Left ventricle myocardium inferior (tissue), 1 donor: ENCODE measurements at regions not wholly inside any gene's neighbourhood (a gene's known extent, or its start where the extent isn't known, plus 50 kb on each side); places are given as distances from the start of the nearest gene placed in this dataset.

Experiments
- DNase-seq: peaks from one replicate; pipeline ENCODE4 v3.0.0-alpha.2; 2020
- H3K27ac ChIP-seq: fragments of 200-600 bp; replicated peaks from 2 replicates; pipeline ENCODE4 v1.8.0; 2021
- H3K27me3 ChIP-seq: fragments of 200-600 bp; 2 replicates; pipeline ENCODE4 v1.8.0; 2021; ENCODE audit warnings: low read depth
- H3K36me3 ChIP-seq: fragments of 200-600 bp; 2 replicates; pipeline ENCODE4 v1.8.0; 2021
- H3K4me1 ChIP-seq: fragments of 200-600 bp; 2 replicates; pipeline ENCODE4 v1.8.0; 2021
- H3K4me3 ChIP-seq: fragments of 200-600 bp; 2 replicates; pipeline ENCODE4 v1.8.0; 2021; ENCODE audit warnings: mild to moderate bottlenecking, moderate library complexity
- H3K9me3 ChIP-seq: fragments of 200-600 bp; replicated peaks from 2 replicates; pipeline ENCODE4 v1.8.0; 2021
- intact Hi-C: fragments of 100-400 bp; cut with micrococcal nuclease; formaldehyde crosslinking; loops from one replicate; pipeline ENCODE4 v1.11.0; 2022
- TF ChIP-seq, protein P1 (sequence below): fragments of 200-600 bp; IDR thresholded peaks from 2 replicates; pipeline ENCODE4 v1.8.0; 2021; ENCODE audit warnings: antibody characterized with exemption, mild to moderate bottlenecking, borderline replicate concordance
- donor health status: DM: no; HTN: yes; CAD: no; lungs with severe emphysema.

- no peaks in the 10 kb centered on the region for H3K36me3 ChIP-seq
- H3K9me3 ChIP-seq: no peaks in the 10 kb centered on the region
- peak overlapping the region; percentile 85 for H3K27ac ChIP-seq
- no peak for DNase-seq
- H3K4me3 ChIP-seq: no peak overlapping the region
- TF ChIP-seq, protein P1, sequence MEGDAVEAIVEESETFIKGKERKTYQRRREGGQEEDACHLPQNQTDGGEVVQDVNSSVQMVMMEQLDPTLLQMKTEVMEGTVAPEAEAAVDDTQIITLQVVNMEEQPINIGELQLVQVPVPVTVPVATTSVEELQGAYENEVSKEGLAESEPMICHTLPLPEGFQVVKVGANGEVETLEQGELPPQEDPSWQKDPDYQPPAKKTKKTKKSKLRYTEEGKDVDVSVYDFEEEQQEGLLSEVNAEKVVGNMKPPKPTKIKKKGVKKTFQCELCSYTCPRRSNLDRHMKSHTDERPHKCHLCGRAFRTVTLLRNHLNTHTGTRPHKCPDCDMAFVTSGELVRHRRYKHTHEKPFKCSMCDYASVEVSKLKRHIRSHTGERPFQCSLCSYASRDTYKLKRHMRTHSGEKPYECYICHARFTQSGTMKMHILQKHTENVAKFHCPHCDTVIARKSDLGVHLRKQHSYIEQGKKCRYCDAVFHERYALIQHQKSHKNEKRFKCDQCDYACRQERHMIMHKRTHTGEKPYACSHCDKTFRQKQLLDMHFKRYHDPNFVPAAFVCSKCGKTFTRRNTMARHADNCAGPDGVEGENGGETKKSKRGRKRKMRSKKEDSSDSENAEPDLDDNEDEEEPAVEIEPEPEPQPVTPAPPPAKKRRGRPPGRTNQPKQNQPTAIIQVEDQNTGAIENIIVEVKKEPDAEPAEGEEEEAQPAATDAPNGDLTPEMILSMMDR: no peak
- H3K4me1 ChIP-seq: peaks cover 8% of the 10 kb centered on the region
- intact Hi-C loops: no loop called here
- H3K27me3 ChIP-seq: peaks cover 63% of the 10 kb centered on the region
Measured at GRCh38 chr16:86682219-86682904, 104.0 kb downstream of the FOXL1 start.

DNA sequence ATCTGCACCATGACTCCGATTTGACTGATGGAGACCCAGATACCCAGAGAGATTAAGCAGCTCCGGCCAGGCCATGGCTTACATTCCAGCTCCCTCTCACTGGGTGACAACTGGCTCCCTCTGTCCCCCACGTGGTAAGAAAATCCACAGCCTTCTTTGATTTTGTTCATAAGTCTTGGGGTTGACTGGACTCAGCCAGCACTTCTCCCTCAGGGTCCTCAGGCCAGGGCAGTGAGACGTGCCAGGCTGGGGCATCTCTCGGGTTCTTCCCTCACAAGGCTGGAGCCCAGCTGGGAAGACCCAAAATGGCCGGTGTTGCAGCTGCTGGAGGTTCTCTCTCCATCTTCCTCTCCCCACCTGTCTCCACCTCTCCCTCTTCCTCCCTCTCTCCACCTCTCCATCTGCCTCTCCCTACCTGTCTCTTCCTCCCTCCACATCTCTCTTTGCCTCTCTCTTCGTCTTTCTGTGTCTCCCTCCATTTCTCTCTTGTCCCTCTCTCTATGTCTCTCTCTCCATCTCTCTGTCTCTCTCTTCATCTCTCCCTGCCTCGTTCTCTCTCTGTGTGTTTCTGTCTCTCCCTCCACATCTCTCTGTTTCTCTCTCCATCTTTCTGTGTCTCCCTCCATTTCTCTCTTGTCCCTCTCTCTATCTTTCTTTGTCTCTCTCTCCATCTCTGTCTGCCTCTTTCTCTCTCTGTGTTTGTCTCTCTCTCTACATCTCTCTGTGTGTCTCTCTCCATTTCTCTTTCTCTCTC, 105.3 kb downstream of the FOXL1 start:
- Histone ChIP-seq H3K36me3 (no peaks in the 10 kb centered on the region), H3K4me3 (no peak overlapping the region), H3K27me3 (peaks cover 55% of the 10 kb centered on the region), H3K27ac (no peak overlapping the region), H3K4me1 (peaks cover 8% of the 10 kb centered on the region), H3K9me3 (no peaks in the 10 kb centered on the region)
- no peak for DNase-seq
- TF ChIP-seq, protein P1: no peak
- intact Hi-C loops: no loop called here

DNA sequence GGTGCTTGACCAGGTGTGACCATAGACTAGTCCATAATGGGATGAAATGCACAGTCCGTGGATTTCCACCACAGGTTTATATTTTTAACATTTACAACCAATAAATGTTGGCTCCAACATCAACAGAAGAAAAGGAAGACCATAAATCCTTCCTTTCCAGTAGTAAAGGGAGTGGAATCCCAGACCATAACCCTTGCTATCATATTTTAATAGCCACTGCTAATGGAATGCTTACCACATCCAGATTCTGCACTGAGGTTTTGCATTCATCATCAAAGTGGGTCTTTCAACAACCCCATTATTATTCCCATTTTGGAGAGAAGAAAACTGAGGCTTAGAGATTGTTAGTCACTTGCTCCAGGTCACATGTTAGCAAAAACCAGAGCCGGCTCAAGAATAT, 106.7 kb downstream of the FOXL1 start:
- intact Hi-C loops: no loop called here
- Histone ChIP-seq H3K27ac (no peak overlapping the region), H3K9me3 (peaks cover 10% of the 10 kb centered on the region), H3K27me3 (peaks cover 46% of the 10 kb centered on the region), H3K36me3 (no peaks in the 10 kb centered on the region), H3K4me3 (no peak overlapping the region), H3K4me1 (no peaks in the 10 kb centered on the region)
- TF ChIP-seq, protein P1: no peak
- DNase-seq: no peak

DNA sequence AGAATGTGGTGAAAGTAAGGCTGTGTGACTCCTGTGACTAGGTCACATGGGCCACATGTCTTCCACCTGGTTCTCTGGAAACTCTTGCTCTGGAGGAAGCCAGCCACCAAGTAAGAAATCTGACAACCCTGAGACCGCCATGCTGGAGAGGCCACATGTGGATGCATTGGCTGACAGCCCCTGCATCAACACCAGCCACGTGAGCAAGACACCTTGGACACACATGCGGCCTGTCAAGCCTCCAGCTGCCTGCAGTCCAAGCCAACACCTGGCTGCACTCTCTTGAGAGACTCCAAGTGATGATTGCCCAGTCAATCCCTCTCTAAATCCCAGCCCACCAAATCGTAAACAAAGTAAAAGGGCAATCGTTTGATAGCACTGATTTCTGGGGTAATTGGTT, 112.6 kb downstream of the FOXL1 start:
- Histone ChIP-seq H3K4me3 (no peak overlapping the region), H3K27ac (no peak overlapping the region), H3K9me3 (peaks cover 10% of the 10 kb centered on the region), H3K36me3 (no peaks in the 10 kb centered on the region), H3K27me3 (peaks cover 43% of the 10 kb centered on the region), H3K4me1 (no peaks in the 10 kb centered on the region)
- DNase-seq: no peak
- intact Hi-C loops: no loop called here
- TF ChIP-seq, protein P1: no peak

DNA sequence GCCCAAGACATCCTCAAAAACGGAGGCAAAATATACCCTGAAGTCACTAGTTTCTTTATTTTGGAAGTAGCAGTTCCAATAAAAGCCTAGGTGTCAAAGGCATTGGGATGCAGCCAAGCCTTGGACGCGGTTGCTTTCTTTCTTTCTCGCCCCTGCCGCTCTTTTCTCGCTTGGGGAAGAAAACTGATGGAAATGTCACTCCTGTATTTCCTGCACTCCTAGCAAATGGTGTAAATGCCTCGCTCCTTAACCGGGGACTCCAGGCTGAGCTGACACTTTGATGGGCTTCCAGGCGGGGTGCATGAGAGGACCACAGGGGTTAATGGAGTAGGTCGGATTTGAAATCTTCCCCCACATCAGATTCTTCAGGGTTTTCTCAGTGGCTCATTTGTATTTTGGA, 114.1 kb downstream of the FOXL1 start:
- TF ChIP-seq, protein P1: no peak

More for the DNA sequence above, 114.1 kb downstream of the FOXL1 start:
- H3K9me3 ChIP-seq: peaks cover 10% of the 10 kb centered on the region
- no peak for DNase-seq
- intact Hi-C loops: no loop called here
- no peak overlapping the region for H3K27ac ChIP-seq
- no peaks in the 10 kb centered on the region for H3K4me1 ChIP-seq
- H3K27me3 ChIP-seq: peaks cover 43% of the 10 kb centered on the region
- no peak overlapping the region for H3K4me3 ChIP-seq
- no peaks in the 10 kb centered on the region for H3K36me3 ChIP-seq
